ENCODE measurements at regions not wholly inside any gene's neighbourhood (a gene's known extent, or its start where the extent isn't known, plus 50 kb on each side); places are given as distances from the start of the nearest gene placed in this dataset.
"Not testable (repeated sequence)": the region's sequence is repeated elsewhere in the genome, so short reads cannot be mapped to it uniquely, and the experiment has no call there.

GRCh38 chr3:188021041-188021440 is 132.9 kb upstream of the LPP start:
- POLR2A ChIA-PET: no interaction called here
- no peak overlapping the region for H3K27ac Mint-ChIP-seq
- CTCF ChIA-PET: no interaction called here

GRCh38 chr3:188021502-188022040 is 132.4 kb upstream of the LPP start:
- no peaks in the 10 kb centered on the region for H3K27me3 Mint-ChIP-seq
- ChIA-PET CTCF (interaction anchor here (1.0 kb wide), 1 partner anchor 30 kb away, joined by 3 read pairs; no protein-coding TSS in a partner anchor), POLR2A (interaction anchor here (0.6 kb wide), 1 partner anchor 30 kb away, joined by 3 read pairs; no protein-coding TSS in a partner anchor)
- TF ChIP-seq CTCF (IDR thresholded peaks at IDR 0.05): no peak
- H3K4me3 Mint-ChIP-seq: no peak overlapping the region
- H3K9me3 Mint-ChIP-seq: peaks cover 1% of the 10 kb centered on the region
- DNase-seq (no peak), ATAC-seq (no peak)
- H3K4me1 Mint-ChIP-seq (ENCODE audit: low read depth): no peaks in the 10 kb centered on the region
- no peak overlapping the region for H3K27ac Mint-ChIP-seq
- intact Hi-C loops (cut with micrococcal nuclease): no loop called here
- H3K36me3 Mint-ChIP-seq (ENCODE audit: low read depth): no peaks in the 10 kb centered on the region

More at GRCh38 chr3:188021041-188021440, 132.9 kb upstream of the LPP start:
- no peaks in the 10 kb centered on the region for H3K4me1 Mint-ChIP-seq (ENCODE audit: low read depth)
- no peak overlapping the region for H3K4me3 Mint-ChIP-seq
- peaks cover 1% of the 10 kb centered on the region for H3K9me3 Mint-ChIP-seq
- intact Hi-C loops (cut with micrococcal nuclease): no loop called here
- no peaks in the 10 kb centered on the region for H3K36me3 Mint-ChIP-seq (ENCODE audit: low read depth)
- H3K27me3 Mint-ChIP-seq: no peaks in the 10 kb centered on the region
- DNase-seq: no peak
- no peak for ATAC-seq
- TF ChIP-seq CTCF (IDR thresholded peaks at IDR 0.05): no peak

- H3K36me3 Mint-ChIP-seq (ENCODE audit: low read depth); ATAC-seq; H3K9me3 Mint-ChIP-seq; H3K4me3 Mint-ChIP-seq; H3K27ac Mint-ChIP-seq; H3K4me1 Mint-ChIP-seq (ENCODE audit: low read depth); DNase-seq; POLR2A ChIA-PET; intact Hi-C loops (cut with micrococcal nuclease); CTCF ChIA-PET; H3K27me3 Mint-ChIP-seq: not testable (repeated sequence)
These were observed 131.1 kb upstream of the LPP start for GRCh38 chr3:188022902-188023301.

GRCh38 chr3:188025555-188025954 is 128.4 kb upstream of the LPP start:
- intact Hi-C loops (cut with micrococcal nuclease): no loop called here
- no peak for TF ChIP-seq CTCF (IDR thresholded peaks at IDR 0.05)
- Mint-ChIP-seq H3K27me3 (no peaks in the 10 kb centered on the region), H3K9me3 (peaks cover 1% of the 10 kb centered on the region), H3K4me1 (ENCODE audit: low read depth) (no peaks in the 10 kb centered on the region), H3K36me3 (ENCODE audit: low read depth) (no peaks in the 10 kb centered on the region), H3K27ac (no peak overlapping the region), H3K4me3 (no peak overlapping the region)
- ATAC-seq (no peak), DNase-seq (no peak)
- ChIA-PET CTCF (no interaction called here), POLR2A (no interaction called here)

- Mint-ChIP-seq H3K36me3 (ENCODE audit: low read depth) (no peaks in the 10 kb centered on the region), H3K27me3 (no peaks in the 10 kb centered on the region), H3K4me3 (no peak overlapping the region), H3K27ac (no peak overlapping the region), H3K4me1 (ENCODE audit: low read depth) (no peaks in the 10 kb centered on the region), H3K9me3 (no peaks in the 10 kb centered on the region)
- POLR2A ChIA-PET: interaction anchor here (0.6 kb wide), 1 partner anchor 119 kb away, joined by 5 read pairs; no protein-coding TSS in a partner anchor
- TF ChIP-seq CTCF (IDR thresholded peaks at IDR 0.05): no peak
- CTCF ChIA-PET: no interaction called here
- no peak for DNase-seq
- intact Hi-C loops (cut with micrococcal nuclease): no loop called here
- ATAC-seq: no peak
These were observed 127.6 kb upstream of the LPP start for GRCh38 chr3:188026191-188026968.

All from activated CD8-positive, alpha-beta T cell treated with anti-CD3 and anti-CD28 coated beads for 36 hours (primary cell).